ENCODE measurements at regions not wholly inside any gene's neighbourhood (a gene's known extent, or its start where the extent isn't known, plus 50 kb on each side); places are given as distances from the start of the nearest gene placed in this dataset.
A peak's percentile ranks its signal among the peaks of the same experiment; 100 is the strongest.

GRCh38 chr3:20657560-20657959, 471.6 kb upstream of the SGO1 start:
- TF ChIP-seq CSRNP3 (CRISPR knock-in tag; IDR thresholded peaks at IDR 0.05) (no peak), SNAI2 (CRISPR knock-in tag; IDR thresholded peaks at IDR 0.05) (no peak), ZNF70 (CRISPR knock-in tag; IDR thresholded peaks at IDR 0.05) (no peak), TSHZ2 (CRISPR knock-in tag; IDR thresholded peaks at IDR 0.05) (no peak), ZC3H10 (CRISPR knock-in tag; IDR thresholded peaks at IDR 0.05) (no peak), POU6F1 (CRISPR knock-in tag; IDR thresholded peaks at IDR 0.05; ENCODE audit: borderline replicate concordance, low read depth) (no peak), ZFP3 (CRISPR knock-in tag; IDR thresholded peaks at IDR 0.05) (no peak), ARNTL (CRISPR knock-in tag; IDR thresholded peaks at IDR 0.05; ENCODE audit: borderline replicate concordance, low read depth) (no peak), ZFP30 (CRISPR knock-in tag; IDR thresholded peaks at IDR 0.05) (no peak), TOX (CRISPR knock-in tag; IDR thresholded peaks at IDR 0.05; ENCODE audit: borderline replicate concordance) (no peak), PATZ1 (CRISPR knock-in tag; IDR thresholded peaks at IDR 0.05; ENCODE audit: borderline replicate concordance) (no peak), ISL1 (CRISPR knock-in tag; IDR thresholded peaks at IDR 0.05) (no peak), ZNF565 (CRISPR knock-in tag; conservative IDR thresholded peaks at IDR 0.05; ENCODE audit: low read depth) (no peak)
- ATAC-seq = no peak

- peak; percentile 32; the same call in 2 of the 3 replicates for ATAC-seq
- TF ChIP-seq CSRNP3 (CRISPR knock-in tag; IDR thresholded peaks at IDR 0.05) (peak; percentile 93), TCF4 (CRISPR knock-in tag; IDR thresholded peaks at IDR 0.05; ENCODE audit: borderline replicate concordance) (peak; percentile 95), ZNF8 (CRISPR knock-in tag; IDR thresholded peaks at IDR 0.05) (peak; percentile 54), ZC3H10 (CRISPR knock-in tag; IDR thresholded peaks at IDR 0.05) (peak; percentile 43; the same call in 1 of the 2 replicates), BACH2 (CRISPR knock-in tag; IDR thresholded peaks at IDR 0.05; ENCODE audit: borderline replicate concordance) (no peak), ISL1 (CRISPR knock-in tag; IDR thresholded peaks at IDR 0.05) (peak; percentile 91), SNAI2 (CRISPR knock-in tag; IDR thresholded peaks at IDR 0.05) (no peak), TOX (CRISPR knock-in tag; IDR thresholded peaks at IDR 0.05; ENCODE audit: borderline replicate concordance) (no peak)
Observed at GRCh38 chr3:20652231-20652986, 466.4 kb upstream of the SGO1 start.

GRCh38 chr3:20648921-20649381, 462.9 kb upstream of the SGO1 start:
- peak; percentile 76 for ATAC-seq
- peak; percentile 99 for TF ChIP-seq TOX (CRISPR knock-in tag; IDR thresholded peaks at IDR 0.05; ENCODE audit: borderline replicate concordance)
- peak; percentile 61; the same call in 1 of the 2 replicates for TF ChIP-seq PATZ1 (CRISPR knock-in tag; IDR thresholded peaks at IDR 0.05; ENCODE audit: borderline replicate concordance)
- TF ChIP-seq ZNF8 (CRISPR knock-in tag; IDR thresholded peaks at IDR 0.05) = no peak
- TF ChIP-seq ZNF565 (CRISPR knock-in tag; conservative IDR thresholded peaks at IDR 0.05; ENCODE audit: low read depth) = no peak
- TF ChIP-seq RARB (CRISPR knock-in tag; IDR thresholded peaks at IDR 0.05) = peak; percentile 91; the same call in 1 of the 2 replicates
- TF ChIP-seq ZC3H10 (CRISPR knock-in tag; IDR thresholded peaks at IDR 0.05) = no peak; the same call in 1 of the 2 replicates

Data from SK-N-SH treated with all-trans-retinoic acid at 6 μM for 48 hours (cell line).